GM18507 (cell line): ENCODE measurements at regions not wholly inside any gene's neighbourhood (a gene's known extent, or its start where the extent isn't known, plus 50 kb on each side); places are given as distances from the start of the nearest gene placed in this dataset.

ENCODE experiments used
- DNase-seq: peaks from one replicate; pipeline ENCODE4 v3.0.0; 2011; ENCODE audit warnings: low read depth; ENCODE audit not compliant: insufficient read length; ENCODE audit errors: extremely low spot score
- FAIRE-seq: peaks from 2 replicates; lab custom pipeline; 2011; peaks lifted over from hg19 to GRCh38; lab: Jason Lieb, UNC

DNA sequence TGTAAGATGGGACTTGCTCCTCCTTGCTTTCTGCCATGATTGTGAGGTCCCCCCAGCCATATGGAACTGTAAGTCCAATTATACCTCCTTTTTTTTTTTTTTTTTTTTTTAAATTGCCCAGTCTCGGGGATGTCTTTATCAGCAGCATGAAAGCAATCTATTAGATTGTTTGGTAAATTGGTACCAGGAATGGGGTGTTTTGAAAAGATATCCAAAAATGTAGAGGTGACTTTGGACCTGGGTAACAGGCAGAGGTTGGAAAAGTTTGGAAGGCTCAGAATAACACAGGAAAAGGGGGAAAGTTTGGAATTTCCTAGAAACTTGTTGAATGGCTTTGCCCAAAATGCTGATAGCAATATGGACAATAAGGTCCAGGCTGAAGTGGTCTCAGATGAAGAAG is 545.8 kb upstream of the ALCAM start:
- DNase-seq (no peak), FAIRE-seq (no peak)

DNA sequence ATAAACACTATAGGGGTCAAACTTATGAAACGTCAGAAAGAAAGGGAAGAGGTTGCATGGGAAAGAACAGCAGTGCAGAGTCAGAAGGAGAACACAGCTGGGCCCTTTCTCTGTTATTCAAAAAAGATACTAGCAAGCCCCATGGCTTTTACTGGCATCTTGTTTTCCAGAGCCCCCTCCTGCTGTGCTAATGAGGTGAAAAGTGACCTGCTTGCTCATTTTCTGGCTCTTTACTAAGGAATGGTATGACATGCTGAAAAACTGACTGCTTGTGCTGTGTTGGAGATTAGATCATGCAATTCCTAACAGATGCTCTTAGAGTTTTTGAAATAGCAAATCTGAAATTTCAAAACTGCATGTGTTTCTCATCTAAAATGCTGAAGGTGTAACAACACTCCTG is 541.6 kb upstream of the ALCAM start:
- no peak for DNase-seq
- no peak for FAIRE-seq

DNA sequence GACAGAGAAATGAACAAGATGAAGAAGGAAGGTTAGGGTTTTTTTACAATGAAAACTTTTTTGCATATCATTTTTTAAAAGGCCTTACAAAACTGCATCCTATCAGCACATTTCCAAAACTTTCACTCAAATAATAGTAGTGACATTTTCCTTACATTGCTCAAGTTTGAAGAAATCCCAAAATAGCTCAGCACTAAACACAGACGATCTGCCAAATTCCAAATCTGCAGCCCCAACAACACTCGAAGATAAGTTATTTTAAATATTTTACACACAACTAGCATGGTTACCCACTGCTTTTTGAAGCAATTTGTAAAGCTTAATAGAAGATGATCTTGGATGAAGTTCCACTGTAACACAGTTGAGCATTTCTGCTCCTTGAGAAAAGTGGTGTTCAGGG is 535.6 kb upstream of the ALCAM start:
- no peak for FAIRE-seq

DNA sequence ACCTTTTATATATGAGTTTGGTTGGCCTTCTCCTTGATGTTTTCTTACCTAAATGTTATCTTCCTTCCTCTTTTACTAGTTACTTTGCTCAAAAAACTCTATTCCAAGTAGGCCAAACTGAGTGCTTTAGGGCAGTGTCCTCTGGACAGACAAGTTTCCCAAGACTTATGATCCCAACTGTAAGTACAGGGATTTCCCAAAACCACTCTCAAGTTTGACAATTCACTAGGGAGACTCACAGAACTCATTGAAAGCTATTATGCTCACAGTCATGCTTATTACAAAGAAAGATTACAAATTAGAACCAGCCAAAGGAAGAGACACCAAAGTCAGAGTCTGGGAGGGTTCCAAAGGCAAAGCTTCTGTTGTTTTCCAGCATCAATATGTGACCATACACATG is 534.2 kb upstream of the ALCAM start:
- no peak for DNase-seq
- FAIRE-seq = no peak

More for the DNA sequence above, 535.6 kb upstream of the ALCAM start:
- no peak for DNase-seq

DNA sequence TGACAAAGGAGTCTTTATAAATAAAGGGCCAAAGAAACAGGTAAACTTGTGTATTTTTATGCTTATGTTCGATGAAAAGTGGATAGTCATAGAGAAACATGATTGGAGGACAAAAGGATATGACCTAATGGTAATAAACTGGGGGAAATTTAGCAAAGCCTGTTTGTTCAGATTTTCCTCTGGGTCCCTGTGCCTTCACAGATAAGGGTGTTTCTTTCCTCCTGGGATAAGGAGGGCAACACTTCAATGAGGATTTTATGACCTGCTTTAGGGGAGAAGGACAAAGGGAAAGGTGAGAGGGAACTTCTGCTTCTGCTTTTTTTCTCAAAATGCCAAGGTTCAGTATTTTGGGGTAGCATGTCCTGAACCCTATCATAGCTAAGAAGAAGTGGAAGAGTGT is 531.3 kb upstream of the ALCAM start:
- DNase-seq = no peak
- no peak for FAIRE-seq

DNA sequence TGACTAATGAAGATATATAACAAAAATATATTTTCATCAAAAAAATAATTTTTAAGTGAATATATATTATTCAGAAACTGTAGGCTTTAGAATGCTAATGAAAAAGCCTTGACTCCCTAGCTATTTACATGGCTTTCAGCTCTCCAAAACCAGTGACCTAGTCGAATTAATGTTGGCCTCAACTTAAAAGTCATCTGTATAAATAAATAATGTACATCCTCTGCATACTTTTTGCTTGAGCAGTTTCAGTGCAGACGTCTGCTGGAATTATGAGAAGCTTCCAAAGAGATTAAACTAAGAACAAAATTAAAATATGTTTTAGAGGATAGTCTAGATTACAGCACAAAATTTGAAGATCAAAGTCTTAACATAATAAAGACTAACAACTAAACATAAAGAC is 520.4 kb upstream of the ALCAM start:
- DNase-seq (no peak), FAIRE-seq (no peak)

DNA sequence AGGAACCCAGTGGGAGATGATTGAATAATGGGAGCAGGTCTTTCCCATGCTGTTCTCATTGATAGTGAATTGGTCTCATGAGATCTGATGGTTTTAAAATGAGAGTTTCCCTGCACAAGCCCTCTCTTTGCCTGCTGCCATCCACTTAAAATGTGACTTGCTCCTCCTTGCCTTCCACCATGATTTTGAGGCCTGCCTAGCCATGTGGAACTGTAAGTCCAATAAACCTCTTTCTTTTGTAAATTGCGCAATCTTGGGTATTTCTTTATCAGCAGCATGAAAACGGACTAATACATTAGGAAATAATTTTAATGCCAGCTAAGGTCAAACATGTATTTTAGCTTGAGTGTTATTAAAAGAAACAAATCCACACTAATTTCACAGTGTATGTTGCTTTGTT is 517.6 kb upstream of the ALCAM start:
- DNase-seq (no peak), FAIRE-seq (no peak)

DNA sequence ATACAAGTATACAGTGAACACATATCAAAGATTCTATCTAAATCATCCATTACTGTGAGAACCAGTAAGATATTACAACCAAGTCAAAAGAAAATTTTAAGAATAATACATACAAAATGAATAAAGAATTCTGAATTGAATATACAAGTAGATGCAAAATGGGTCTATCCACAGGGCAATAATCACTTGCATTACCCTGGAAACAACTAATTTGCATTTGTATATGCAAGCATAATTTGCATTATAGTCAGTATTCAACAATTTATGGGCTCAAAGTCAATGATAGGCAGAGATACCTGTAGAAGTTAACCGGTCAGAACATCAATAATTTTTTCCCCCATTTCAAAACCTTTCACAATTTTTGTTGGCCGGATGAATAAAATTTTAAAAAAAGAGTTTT is 512.2 kb upstream of the ALCAM start:
- DNase-seq (no peak), FAIRE-seq (no peak)

DNA sequence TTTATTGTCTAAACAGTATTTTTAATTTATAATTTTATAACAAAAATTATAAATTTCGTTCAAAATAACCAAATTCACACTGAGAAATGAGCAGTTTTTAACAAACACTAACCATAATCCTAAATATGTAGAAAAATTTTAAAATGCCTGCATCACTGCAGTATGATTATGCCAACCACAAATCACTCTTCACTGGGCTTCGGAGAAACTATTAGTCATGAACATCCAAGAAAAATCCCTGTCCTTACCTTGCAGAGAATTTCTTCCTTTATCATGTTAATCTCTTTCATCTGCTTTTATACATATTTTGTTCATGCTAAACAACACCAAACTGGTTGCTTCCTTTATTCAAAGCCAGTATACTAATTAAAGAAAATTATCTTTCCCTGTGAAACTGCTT is 511.0 kb upstream of the ALCAM start:
- DNase-seq = no peak
- no peak for FAIRE-seq

DNA sequence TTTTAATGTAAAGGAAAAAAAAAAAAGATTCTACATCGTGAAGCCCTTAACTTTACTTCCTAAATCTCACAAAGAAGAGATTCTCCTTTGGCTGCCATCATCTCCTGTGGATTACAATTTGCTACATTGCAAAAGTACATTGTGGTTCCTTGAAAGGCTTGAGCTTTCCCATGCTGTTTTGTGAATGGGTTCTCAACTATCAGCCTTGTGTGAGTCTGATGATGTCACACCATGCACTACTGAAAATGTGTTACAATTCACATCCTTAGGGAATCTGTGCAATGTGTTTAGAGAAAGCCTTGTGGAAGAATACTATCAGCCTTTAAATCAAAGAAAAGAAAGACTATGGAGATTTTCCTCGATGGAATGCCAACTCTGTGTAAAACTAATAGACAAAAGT is 510.0 kb upstream of the ALCAM start:
- DNase-seq (no peak), FAIRE-seq (no peak)

DNA sequence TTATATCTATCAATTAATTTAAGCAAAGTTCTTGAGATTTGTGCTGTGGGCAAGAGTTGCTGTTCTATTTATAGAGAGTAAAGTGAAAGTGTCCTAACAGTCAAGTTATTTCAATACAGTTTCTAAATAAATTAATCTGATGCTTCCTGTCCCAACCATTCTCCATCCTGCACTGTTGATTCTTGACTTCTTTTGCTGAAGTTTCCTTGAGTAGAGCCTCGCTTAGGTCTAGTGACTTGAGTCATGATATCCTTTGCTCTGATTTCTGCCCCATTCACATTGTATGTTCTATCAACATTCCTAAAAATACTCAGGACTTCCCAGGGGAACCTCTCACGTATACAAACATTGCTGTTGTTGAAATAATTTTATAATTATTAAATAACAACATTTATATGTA is 498.4 kb upstream of the ALCAM start:
- no peak for DNase-seq
- no peak for FAIRE-seq

DNA sequence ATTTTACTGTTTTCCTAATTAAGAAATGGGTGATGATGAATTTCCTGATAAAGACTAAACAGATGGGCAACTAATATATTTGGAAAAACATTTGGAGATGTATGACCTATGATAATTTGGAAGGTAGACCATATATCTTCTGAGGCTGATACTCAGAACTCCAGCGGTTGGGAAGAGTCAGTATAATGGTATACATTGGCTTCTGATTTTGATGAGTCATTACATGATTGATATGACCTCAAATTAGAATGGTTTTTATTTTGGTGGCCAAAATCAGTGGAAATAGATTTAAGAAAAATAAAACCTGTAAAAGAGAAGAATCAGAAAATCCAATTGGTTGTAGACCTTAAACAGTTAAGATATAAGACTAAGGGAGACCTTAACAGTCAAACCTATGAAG is 496.4 kb upstream of the ALCAM start:
- FAIRE-seq = no peak
- no peak for DNase-seq

DNA sequence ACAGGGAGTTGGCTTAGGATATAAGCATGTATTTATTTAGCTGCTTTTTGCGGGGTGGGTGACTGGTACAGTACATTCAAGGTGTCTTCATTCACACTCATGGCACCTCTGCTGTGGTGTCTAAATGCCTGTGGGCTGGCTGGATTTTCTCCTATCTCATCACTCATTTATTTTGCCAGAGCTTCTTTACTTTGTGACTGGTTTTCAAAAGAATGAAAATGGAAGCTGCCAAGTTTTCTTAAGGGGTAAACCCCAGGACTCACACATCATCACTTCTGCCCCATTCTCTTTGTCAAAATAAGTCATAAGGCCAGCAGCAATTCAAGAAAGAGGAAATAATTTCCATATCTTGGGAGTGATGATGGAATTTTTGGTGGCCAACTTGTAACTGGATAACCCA is 493.4 kb upstream of the ALCAM start:
- FAIRE-seq (no peak), DNase-seq (no peak)

DNA sequence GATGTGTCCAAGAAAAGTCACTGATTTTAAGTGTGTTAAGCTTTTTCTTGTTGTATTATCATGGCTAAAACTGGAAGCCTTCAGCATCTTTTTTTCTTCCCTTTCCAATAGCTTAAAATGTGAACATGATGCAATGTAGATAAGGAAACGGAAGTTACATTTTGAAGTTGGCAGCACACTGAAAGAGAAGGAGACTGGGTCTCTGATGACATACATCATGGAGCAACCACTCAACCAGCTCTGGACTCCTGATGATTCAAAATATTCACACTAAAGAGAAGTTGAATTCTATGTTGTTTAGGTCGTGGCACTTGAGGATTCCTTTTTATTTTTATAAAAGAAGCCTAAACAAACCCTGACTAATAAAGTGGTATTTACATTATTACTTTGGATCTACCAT is 488.3 kb upstream of the ALCAM start:
- no peak for DNase-seq
- FAIRE-seq = no peak

DNA sequence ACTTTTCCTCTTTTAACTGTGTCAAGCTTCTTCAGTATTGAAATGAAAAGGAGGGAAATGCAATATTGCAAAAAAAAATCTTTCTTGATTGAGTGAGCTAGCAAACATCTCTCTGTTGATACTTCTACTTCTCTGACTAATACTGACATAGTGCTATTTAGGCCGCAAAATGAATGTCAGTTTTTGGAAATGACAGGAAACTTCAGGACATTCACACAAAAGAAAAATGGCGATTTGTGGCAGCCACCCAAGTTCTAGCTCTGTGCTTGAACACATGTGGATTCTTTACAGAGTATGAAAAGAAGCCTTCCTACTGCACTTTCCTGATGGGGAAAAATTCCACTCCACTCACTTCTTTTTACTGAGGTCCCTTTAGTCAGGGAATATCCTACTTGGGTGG is 486.8 kb upstream of the ALCAM start:
- FAIRE-seq (no peak), DNase-seq (no peak)

DNA sequence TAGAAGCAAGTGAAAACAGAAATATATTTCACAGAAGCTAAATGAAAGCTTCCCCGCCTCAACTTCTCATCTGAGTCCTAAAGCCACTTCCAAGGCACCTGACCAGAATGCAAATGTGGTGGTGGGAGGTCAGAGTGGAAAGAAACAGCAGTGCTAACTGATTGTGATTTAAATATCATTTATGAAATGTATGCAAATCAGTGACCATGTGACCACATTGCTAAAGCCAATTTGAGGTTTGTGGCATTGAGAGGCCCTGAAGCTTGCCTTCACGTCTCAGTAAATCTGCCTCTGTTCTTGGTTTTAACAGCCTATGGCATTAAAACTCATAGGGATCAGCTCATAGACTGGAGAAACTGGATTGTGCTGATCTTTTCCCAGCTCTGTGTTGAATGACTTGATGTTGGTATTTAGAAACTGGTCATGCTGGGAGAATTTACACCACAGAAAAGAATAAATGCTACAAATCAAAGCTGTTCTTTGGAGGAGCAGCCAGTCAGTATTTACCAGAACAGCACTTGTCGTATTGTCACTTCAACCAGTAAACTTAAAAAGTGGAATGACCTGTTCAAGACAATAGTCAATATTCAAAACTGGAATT is 481.4 kb upstream of the ALCAM start:
- no peak for FAIRE-seq
- DNase-seq = no peak

DNA sequence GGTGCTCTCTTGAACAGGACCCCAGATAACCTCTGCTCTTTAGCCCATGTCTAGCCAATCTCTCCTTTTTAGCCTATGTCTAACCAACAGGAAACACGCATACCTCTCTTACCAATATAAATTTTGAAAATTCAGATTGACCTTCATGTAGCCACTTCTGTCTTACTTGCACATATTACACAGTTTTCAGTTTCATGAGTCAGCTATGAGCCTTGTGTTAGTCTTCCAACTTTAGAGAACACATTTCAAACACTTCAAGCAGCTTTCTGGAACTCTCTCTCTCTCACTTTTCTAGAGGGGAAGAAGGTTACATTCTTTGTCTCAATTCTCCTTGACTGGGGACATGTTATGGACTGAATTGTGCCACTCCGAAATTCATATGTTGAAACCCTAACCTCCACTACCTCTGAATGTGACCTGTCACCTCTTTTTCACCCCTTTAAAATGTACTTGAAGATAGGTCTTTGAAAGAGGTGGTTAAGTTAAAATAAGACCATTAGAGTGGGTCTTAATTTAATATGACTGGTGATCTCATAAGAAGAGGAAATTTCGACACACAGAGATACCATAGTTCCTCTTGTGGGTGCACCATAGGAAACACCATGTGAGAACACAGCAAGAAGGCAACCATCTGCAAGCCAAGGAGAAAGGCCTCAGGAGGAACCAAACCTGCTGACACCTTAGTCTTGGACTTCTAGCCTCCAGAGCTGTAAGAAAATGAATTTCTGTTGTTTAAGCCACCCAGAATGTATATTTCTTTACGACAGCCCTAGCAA is 480.3 kb upstream of the ALCAM start:
- DNase-seq (no peak), FAIRE-seq (no peak)

DNA sequence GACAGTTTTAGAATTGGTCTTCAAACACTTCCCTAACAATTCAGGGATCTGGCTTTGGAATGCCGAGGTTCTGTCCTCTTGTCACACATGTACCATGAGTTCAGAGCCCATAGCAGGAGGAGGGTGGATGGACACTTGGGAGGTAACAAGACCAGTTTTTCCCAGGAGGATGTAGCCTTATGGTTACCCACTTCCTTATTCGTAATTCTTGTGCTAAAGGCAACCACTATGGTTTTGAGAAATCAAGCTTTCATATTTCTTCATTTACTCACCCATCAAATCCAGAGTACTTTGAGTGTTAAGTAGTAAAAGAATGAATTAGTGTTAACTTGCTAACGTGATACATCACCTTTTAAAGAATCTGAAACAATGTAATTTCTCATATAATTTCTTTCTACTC is 479.6 kb upstream of the ALCAM start:
- no peak for FAIRE-seq
- no peak for DNase-seq

DNA sequence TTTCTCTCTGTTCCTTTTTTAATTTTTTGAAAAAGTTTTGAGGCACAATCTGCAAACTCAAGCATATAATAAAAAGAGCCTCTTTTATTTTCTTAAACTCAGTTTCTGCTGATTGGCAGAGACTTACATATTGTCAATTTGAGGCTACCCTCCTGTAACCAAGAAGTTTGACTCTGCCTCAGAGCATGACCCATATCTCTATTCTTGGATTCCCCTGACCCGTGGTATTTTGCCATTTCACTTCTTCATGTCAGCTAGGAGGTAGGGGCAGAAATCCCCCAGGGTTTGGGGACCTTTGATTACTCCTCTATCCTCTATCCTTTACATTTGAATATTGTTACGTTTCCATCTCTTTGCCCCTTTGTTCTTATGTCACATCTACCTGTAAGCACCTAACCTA is 479.1 kb upstream of the ALCAM start:
- DNase-seq (no peak), FAIRE-seq (no peak)

DNA sequence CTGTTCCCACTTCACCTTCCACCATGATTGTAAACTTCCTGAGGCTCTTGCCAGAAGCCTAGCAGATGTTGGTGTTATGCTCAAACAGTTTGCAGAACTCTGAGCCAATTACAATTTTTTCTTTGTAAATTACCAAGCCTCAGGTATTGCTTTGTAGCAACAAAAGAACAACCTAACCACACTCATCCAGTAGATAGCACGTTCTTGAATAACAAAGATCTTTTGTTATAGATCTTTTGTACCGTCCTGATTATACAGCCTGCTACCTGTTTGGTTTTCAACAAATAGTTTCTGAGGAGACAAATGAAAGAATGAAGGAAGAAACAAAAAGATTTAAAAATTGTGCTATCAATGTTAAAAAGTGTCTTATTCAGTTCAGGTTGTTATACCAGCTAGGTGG is 474.7 kb upstream of the ALCAM start:
- DNase-seq = no peak
- no peak for FAIRE-seq

DNA sequence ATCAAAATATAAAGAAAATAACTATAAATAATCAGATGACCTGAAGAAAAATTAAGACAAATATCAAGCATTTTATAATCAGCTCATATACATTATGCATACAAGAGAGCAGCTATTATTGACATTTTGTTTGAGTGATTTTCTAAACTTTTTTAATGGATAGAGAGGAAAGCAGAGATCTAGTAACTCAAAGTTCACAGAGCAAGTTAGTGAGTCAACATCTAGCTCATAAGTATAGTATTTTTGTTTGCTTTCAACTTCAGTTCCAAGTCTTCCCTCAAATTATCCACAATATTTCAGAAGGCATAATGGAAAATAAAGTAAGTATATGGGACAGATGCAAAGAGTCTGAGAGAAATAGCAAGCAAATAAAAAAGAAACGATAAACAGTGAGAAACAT is 470.1 kb upstream of the ALCAM start:
- FAIRE-seq (no peak), DNase-seq (no peak)

DNA sequence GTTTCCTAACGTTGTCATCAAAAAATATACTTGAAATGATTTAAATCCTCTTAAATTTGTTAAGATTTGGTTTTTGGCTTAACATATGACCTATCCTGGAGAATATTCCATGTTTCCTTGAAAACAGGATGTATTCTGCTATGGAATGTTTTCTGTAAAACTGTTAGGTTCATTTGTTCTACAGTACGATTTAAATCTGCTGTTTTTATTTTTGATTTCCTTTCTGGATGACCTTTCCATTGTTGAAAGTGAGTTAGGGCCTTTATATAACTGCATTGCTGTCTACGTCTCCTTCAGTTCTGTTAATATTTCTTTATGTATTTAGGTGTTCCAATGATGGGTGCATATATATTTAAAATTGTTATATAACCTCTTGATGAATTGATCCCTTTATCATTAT is 465.3 kb upstream of the ALCAM start:
- FAIRE-seq = no peak
- DNase-seq = no peak
